HFFc6 (cell line): ENCODE measurements at regions not wholly inside any gene's neighbourhood (a gene's known extent, or its start where the extent isn't known, plus 50 kb on each side); places are given as distances from the start of the nearest gene placed in this dataset.
"Not testable (repeated sequence)": the region's sequence is repeated elsewhere in the genome, so short reads cannot be mapped to it uniquely, and the experiment has no call there.

ENCODE experiments used
- DNase-seq: peaks from one replicate; pipeline ENCODE4 v3.0.0-alpha.2; 2018
- H3K27ac Mint-ChIP-seq: 2 replicates; pipeline ENCODE4 v1.8.0; 2020; ENCODE audit warnings: mild to moderate bottlenecking, mixed read lengths
- H3K27me3 Mint-ChIP-seq: 2 replicates; pipeline ENCODE4 v1.8.0; 2021; ENCODE audit warnings: mild to moderate bottlenecking, moderate library complexity, mixed read lengths; ENCODE audit not compliant: insufficient read depth
- H3K36me3 Mint-ChIP-seq: 2 replicates; pipeline ENCODE4 v1.8.0; 2021; ENCODE audit warnings: low read depth, mixed read lengths
- H3K4me1 Mint-ChIP-seq: 2 replicates; pipeline ENCODE4 v1.8.0; 2020; ENCODE audit warnings: low read depth, mixed read lengths
- H3K4me3 Mint-ChIP-seq: 2 replicates; pipeline ENCODE4 v1.8.0; 2020; ENCODE audit warnings: mild to moderate bottlenecking, moderate library complexity, mixed read lengths
- H3K9me3 Mint-ChIP-seq: 2 replicates; pipeline ENCODE4 v1.8.0; 2020; ENCODE audit warnings: mild to moderate bottlenecking, mixed read lengths
- CTCF ChIP-seq: fragments of 200-600 bp; sonication (generic); IDR thresholded peaks from 2 replicates; pipeline ENCODE4 v1.5.0; 2021; ENCODE audit warnings: antibody characterized with exemption, mild to moderate bottlenecking

GRCh38 chr15:79501086-79501485 is 69.0 kb downstream of the MINAR1 start:
- DNase-seq: no peak
- no peaks in the 10 kb centered on the region for H3K4me1 Mint-ChIP-seq
- H3K27ac Mint-ChIP-seq: no peak overlapping the region
- peaks cover 2% of the 10 kb centered on the region for H3K27me3 Mint-ChIP-seq
- no peaks in the 10 kb centered on the region for H3K9me3 Mint-ChIP-seq
- H3K4me3 Mint-ChIP-seq: no peak overlapping the region
- TF ChIP-seq CTCF: no peak
- no peaks in the 10 kb centered on the region for H3K36me3 Mint-ChIP-seq

- no peaks in the 10 kb centered on the region for H3K36me3 Mint-ChIP-seq
- H3K4me1 Mint-ChIP-seq: no peaks in the 10 kb centered on the region
- H3K27ac Mint-ChIP-seq: no peak overlapping the region
- peaks cover 2% of the 10 kb centered on the region for H3K27me3 Mint-ChIP-seq
- H3K9me3 Mint-ChIP-seq: no peaks in the 10 kb centered on the region
- DNase-seq: no peak
- no peak for TF ChIP-seq CTCF
- H3K4me3 Mint-ChIP-seq: no peak overlapping the region
Observed at GRCh38 chr15:79505956-79506355, 73.8 kb downstream of the MINAR1 start.

GRCh38 chr15:79512844-79513243 is 80.7 kb downstream of the MINAR1 start:
- not testable (repeated sequence) for H3K27me3 Mint-ChIP-seq, H3K4me1 Mint-ChIP-seq, H3K9me3 Mint-ChIP-seq, H3K27ac Mint-ChIP-seq, H3K36me3 Mint-ChIP-seq, DNase-seq, H3K4me3 Mint-ChIP-seq

- Mint-ChIP-seq H3K4me1 (no peaks in the 10 kb centered on the region), H3K27me3 (peaks cover 2% of the 10 kb centered on the region; the same call in 1 of the 2 replicates), H3K9me3 (no peaks in the 10 kb centered on the region), H3K4me3 (no peak overlapping the region), H3K36me3 (no peaks in the 10 kb centered on the region), H3K27ac (no peak overlapping the region)
- TF ChIP-seq CTCF: no peak
- no peak for DNase-seq
Observed at GRCh38 chr15:79513417-79513816, 81.3 kb downstream of the MINAR1 start.

GRCh38 chr15:79513940-79514339 is 81.8 kb downstream of the MINAR1 start:
- no peak for TF ChIP-seq CTCF
- Mint-ChIP-seq H3K4me3 (no peak overlapping the region), H3K27me3 (peaks cover 2% of the 10 kb centered on the region; the same call in 1 of the 2 replicates), H3K9me3 (no peaks in the 10 kb centered on the region), H3K27ac (no peak overlapping the region), H3K4me1 (no peaks in the 10 kb centered on the region), H3K36me3 (no peaks in the 10 kb centered on the region)
- no peak for DNase-seq

GRCh38 chr15:79515300-79516027 is 83.3 kb downstream of the MINAR1 start:
- H3K9me3 Mint-ChIP-seq: no peaks in the 10 kb centered on the region
- H3K4me1 Mint-ChIP-seq: no peaks in the 10 kb centered on the region
- peaks cover 2% of the 10 kb centered on the region; the same call in 1 of the 2 replicates for H3K27me3 Mint-ChIP-seq
- no peak for TF ChIP-seq CTCF
- H3K27ac Mint-ChIP-seq: no peak overlapping the region
- H3K4me3 Mint-ChIP-seq: no peak overlapping the region
- no peaks in the 10 kb centered on the region for H3K36me3 Mint-ChIP-seq
- no peak for DNase-seq
